Stimulated activated CD8-positive, alpha-beta memory T cell treated with anti-CD3 and anti-CD28 coated beads, Interleukin-4, amount 100 ng/mL, for 24 hours (primary cell): ENCODE measurements at regions not wholly inside any gene's neighbourhood (a gene's known extent, or its start where the extent isn't known, plus 50 kb on each side); places are given as distances from the start of the nearest gene placed in this dataset.
"Not testable (repeated sequence)": the region's sequence is repeated elsewhere in the genome, so short reads cannot be mapped to it uniquely, and the experiment has no call there.

ENCODE experiments used
- DNase-seq: peaks from one replicate; pipeline ENCODE4 v3.0.0-alpha.2; 2020; ENCODE audit warnings: low read depth

DNA sequence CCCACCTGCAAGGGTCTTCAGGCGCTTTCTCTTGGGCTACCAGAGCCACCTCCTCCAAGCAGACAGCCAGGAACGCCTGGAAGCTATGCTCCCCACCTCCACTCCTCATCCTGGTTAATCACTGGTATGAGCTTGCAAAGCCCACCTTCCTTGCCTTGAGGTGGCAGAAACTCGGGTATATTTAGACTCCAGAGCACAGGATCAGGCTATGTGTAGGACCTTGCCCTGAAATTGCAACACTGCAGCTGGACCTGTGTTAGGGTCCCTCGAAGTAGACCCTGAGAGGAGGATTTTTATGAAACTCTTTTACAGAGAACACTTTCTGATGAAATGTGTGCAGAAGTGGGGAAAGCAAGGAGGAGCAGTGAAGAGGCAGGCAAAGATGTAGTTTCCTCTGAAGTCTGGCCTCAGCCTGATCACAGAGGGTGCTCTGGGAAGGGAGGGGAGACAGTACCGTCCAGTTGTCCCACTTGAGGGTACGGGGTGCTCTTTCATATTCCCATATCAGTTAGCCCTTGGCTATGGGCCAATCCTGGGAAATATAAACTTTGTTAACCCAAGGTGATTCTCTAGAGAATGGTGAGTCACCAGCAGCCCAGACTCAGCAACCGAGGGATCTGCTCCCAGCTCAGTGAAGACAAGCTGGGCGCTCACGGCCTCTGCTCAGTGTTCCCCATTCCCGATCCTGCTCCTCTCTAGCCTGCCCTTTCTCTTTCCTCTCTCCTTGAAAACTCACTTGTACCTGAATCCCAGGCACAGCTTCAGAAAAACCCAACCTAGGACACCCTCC, 157.9 kb downstream of the UQCRFS1 start:
- no peak for DNase-seq

DNA sequence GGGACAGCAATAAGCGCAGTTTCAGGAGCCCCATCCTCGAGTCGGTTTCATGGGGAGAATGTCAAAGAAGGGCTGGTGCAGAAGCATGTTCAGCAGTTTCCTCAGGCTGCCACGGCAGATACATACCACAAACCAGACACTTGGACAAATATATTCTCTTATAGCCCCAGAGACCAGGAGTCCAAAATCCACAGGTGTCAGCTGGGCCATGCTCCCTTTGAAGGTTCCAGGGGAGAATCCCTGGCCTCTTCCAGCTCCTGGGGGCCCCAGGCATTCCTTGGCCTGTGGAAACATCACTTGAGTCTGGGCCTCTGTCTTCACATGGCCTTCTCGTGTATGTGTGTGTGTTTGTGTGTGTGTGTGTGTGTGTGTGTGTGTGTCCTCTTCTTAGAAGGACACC, 164.1 kb downstream of the UQCRFS1 start:
- DNase-seq = no peak

DNA sequence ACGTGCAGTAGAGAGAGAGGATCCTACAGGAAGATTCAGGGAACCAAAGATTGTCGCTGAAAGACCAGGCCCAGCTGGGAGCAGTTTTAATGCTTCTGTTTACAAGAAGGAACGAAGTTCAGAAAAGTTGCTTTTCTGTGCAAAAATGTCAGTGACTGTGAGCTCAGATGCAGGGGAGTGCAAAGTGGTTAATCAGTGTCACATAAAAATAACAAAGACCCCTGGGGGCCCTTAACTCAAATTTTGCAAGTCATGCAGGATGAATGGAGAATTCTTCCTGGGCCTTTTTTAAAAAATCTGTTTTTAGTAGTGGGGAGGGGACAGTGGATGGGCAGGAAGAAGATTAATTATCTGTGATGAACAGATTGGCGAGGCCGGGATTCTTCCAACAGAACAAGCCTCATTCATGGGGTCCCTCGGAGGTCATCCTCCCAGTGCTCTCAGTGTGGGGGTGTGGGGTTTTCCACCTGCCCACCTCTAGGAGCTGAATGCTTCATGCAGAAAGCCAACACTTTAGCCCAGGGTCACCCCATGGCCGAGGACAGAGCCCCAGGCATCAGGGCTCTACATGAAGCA, 167.2 kb downstream of the UQCRFS1 start:
- DNase-seq = no peak

DNA sequence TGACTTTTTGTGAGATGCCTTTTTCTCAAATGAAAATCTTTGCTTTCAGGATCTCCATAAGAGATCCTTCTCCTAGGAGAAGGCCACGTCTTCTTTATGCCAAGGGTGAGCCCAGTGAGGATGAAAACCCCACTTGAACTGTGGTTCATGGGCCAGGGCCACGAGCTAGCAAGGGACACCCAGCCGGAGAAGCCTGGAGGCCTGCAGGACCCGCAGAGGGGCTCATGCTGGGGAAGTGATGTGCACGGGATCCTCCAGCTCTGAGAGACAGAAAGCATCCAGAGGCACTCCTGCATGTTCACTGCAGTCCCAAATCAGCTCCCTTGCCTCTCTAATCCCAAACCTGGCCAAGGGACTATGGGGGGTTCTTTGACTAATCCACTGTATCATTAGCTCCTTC, 168.9 kb downstream of the UQCRFS1 start:
- no peak for DNase-seq

- DNase-seq = no peak
Observed at GRCh38 chr19:29042450-29042849, 170.5 kb downstream of the UQCRFS1 start.

DNA sequence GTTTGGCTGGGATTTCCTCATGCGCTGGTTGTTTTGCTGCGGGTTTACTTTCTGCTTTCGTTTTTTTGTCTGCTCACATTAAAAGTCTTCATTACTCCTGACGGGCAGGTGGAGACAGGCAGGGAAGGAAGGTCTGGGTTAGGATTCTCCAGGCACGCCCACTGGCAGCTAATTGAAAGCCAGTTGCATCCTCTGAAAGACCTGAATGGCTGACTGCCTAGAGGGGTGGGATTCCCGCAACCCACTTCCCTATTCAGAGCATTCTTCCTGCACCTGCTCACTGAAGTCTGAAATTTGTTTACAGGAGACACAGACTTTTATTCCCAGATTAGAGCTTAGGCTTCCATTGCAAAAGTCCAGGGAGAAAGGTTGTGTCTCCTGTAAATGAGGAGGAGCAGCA, 172.0 kb downstream of the UQCRFS1 start:
- no peak for DNase-seq

DNA sequence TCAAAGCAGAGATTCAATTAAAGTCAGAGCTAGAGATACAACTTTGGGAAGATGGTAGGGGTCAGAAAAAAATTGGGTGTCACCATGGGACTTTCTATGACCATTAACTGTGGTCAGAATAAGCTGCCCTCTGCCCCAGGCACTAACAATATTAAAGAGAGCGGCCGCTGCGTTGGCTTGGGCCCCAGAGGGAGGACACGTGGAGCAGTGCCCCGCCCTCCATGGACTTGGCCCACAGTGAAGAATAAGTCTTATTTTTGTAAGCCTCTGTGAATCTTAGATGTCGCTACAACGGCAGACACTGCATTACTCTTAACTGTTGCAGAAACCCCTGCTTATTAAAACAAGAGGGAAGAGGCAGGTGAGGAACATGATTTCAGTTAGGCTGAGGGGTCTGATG, 172.7 kb downstream of the UQCRFS1 start:
- DNase-seq = no peak

DNA sequence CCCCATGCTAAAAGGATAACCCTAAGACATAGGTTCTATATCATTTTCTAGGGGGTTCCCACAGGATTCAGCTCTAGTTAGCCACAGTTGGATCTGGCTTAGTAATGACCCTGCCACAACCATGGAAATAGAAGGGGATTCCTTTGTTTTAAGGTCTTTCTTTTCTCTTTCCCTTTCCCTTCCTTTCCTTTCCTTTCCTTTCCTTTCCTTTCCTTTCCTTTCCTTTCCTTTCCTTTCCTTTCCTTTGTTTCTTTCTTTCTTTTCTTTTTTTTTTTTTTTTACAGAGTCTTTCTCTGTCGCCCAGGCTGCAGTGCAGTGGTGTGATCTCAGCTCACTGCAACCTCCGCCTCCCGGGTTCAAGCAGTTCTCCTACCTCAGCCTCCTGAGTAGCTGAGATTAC, 173.9 kb downstream of the UQCRFS1 start:
- DNase-seq = not testable (repeated sequence)

DNA sequence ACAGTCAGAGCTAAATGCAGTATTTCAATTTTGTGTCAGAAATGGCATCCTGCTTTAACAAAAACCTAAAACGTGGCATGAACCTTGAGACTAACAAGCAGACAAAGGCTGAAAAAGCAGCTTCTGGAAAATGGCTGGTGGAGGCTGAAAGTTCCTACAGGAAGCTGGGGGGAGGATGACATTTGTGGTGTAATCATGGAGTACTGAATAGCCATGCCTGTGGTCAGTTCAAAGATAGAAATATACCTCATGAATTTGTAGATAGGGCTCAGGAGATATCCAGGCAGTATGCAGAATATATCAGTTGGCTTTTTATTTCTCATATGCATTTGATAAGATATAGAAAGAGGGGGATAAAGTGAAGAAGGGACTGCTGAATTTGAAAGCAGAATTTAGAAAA, 181.7 kb downstream of the UQCRFS1 start:
- no peak for DNase-seq

DNA sequence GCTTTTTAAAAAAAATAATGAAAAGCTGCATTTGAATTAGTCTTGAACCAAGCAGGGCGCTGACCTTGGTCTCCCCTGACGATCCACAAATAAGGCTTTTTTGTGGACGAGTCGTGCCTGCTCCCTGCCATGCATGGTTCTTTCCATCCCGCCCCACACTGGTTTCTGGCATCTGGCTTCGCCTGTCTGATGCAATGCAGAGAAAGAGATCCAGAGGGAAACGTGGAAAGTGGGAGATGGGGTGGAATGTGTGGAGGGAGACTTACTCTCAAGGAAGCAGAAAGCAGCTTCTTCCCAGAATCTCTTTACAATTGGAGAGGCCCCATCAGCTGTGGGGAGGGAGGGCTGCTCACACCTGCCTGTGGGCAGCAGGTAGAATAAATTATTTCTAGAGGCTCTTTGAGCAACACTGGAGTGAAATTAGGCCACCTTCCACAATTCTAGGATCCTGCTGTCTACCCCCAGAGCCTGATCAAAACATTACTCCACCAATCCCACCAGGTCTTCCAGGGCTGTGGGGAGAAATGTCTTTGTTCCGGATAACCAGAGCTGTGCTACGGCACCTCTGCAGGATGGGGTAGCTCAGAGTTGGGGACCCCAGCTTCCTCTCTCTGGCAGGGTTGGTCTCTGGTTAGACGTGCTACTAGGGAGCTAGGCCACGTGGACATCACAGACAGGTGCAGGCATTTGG, 183.5 kb downstream of the UQCRFS1 start:
- no peak for DNase-seq

DNA sequence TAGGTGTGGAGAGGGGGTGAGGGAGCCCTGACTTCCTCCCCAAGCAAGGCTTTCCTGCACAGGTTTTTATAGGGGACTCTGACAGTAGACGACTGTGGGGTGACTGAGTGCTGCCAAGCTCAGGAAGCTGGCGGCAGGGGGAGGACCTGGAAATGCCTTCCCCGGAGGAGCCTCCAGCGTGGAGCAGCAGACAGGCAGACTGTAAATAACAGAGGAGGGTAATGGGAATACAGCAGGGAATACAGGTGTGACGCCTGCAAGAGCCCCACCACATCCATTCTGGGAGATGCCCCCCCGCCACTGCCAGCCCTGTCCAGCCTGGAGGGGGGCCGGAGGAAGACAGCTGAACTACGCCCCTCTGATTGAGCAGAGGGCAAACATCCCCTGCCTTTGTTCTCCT, 190.4 kb downstream of the UQCRFS1 start:
- DNase-seq = no peak

DNA sequence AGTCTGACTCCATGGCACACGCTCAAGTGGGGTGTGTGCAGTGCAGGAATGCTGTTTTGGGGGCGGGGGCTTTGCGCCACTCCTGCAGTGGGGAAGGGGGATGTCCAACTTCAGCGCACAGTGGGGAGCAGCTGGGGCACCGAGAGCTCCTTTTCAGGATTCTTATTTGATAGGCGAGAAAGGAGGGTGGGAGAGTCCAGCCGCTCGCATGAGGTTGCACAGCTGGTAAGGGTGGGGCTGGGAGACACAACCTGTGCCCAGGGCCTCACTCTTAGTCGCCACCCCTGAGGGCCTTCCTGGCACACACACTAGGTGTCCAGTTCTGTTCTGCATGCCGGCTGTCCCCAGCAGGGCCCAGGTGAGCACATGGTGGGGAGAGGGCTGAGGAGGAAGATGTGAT, 190.8 kb downstream of the UQCRFS1 start:
- DNase-seq = no peak

DNA sequence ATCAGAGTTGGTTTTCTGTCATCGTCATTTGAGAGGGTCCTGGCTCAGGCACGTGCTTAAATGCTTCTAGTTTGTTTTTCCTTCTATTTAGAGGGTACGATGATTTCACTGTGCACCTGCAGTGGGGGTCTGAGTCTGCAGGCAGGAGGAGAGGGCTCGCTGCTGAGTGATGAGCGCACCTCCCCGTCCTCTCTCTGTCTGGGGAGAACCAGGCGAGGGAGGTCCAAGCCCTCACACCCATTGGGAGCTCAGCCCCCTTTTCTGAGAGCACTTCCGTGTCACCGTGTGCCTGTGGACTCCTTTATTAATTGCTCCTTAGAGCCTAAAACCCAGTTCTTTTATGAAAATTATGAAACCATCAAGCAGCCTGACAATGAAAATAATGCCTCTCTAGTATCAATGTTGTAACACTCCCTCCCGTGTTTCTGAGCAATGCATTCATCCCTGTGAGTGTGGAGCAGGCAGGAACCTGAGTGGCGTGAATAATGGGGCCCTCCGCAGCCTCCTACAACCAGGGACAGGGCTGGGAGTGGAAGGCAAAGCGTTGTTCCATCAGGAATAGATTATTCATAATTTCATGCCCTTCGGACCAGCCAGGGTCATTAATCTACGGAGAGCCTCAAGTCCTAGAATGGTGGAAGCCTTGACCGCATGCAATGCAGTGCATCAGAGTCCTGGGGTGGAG, 191.6 kb downstream of the UQCRFS1 start:
- no peak for DNase-seq

DNA sequence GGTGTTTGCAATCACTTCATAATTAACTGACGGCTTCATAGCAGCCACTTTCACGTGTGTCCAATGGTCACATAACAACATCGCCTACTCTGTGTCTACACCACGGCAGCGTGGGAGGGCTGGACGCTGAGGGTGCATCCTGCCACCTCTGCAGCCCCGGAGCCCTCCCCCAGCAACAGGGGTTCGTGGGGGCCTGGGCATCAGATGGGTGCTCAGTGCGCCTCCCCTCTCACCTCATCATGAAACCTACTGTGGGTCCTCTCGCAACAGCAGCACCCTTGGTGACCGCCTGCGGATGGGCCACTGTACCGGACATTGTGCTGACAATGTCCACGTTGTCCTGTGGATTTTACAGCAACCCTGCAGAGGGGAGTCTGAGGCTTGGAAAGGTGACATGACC, 193.5 kb downstream of the UQCRFS1 start:
- no peak for DNase-seq

DNA sequence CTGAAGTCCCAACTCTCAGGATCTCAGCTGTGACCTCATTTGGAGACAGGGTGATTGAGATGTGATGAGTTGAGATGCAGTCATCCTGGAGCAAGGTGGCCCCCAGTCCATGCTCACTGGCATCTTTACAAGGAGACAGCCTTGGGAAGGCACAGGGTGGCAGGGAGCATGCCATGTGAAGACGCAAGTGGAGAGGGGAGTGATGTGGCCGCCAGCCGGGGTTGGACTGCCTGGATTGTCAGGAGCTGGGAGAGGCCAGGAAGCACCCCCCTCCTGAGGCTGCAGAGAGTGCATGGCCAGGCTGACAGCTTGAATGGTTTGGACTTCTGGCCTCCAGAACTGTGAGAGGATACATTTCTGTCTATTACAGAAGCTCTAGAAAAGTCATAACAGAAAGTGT, 194.4 kb downstream of the UQCRFS1 start:
- no peak for DNase-seq

DNA sequence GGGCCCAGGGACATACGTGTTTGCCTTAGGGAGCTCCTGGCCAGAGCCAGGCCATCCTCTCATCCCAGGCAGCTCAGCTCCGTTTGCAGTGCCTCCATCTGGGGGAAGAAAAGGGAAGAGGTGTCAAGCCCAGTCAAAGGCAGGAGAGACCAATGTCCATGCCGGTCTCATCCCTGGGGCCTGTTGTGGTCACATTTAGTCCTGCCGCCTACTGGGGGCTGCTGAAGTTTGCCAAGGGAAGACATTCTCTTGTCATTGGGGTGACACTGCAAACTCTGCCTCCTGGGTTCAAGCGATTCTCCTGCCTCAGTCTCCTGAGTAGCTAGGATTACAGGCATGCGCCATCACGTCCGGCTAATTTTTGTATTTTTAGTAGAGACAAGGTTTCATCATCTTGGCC, 195.2 kb downstream of the UQCRFS1 start:
- no peak for DNase-seq

DNA sequence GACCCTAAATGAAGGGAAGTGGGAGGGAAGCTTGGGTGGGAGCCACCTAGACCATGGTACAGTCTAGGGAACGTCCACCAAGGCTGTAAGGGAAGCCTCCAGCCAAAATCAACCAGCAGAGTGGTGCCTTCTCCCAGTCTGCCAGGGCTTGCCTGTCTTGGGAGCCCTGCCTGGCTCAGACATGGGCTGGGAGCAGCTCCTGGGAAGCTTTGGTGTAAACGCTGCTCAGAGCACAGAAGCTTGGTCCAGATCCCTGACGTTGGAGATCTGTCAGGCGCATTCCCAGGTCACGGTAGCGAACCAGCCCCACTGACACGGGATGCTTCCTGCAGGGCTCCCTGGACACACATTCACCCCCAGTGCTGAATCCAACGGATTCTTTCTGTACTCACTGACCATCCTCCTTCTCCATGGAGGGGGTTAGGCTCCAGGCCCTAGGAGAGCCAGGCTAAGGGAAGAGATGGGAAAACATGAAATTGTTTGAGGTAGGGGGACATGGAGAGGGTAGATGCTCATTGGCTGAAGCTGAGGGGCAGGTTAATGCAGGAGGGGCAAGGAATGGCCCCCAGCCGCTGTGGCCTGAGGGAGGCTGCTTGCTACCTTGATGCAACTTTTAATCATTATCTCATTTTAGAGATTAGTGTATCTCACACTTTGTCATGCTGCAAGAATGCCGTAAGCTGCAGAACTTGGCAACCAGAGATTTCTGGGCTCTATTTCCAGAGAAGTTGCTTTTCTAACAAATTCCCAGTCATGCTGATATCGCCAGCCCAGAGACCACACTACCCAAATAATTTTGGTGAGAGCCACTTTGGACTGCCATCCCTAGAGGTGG, 195.8 kb downstream of the UQCRFS1 start:
- no peak for DNase-seq

- no peak for DNase-seq
Observed at GRCh38 chr19:29016353-29016752, 196.6 kb downstream of the UQCRFS1 start.

GRCh38 chr19:29015569-29015968, 197.4 kb downstream of the UQCRFS1 start:
- no peak for DNase-seq

DNA sequence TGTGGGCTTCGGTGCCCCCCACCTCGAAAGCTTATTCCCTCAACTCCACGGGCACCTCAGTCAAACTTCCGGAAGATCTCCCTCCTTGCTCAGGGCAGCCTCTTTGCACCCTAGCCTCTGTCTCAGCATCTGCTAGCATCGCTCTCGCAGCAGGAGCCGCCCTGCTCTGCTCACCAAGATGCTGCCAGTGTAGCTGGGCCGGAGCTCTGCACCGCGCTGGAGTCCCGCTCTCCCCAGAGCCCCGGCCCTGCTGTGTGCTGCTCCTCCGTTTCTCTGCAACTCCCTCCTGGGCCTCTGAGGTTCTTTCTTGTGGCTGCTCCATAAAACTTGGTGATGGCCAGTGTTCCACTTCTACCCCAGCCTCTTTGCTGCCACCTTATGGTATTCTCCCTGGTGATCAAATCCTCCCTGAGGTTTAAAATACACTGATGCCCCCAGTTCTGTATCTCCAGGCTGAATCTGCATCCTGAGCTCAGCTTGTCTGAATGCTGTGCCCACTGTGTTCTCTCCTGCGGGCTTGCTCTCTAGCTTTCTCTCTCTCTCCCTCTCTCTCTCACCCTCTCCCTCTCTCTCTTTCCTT, 198.0 kb downstream of the UQCRFS1 start:
- no peak for DNase-seq

DNA sequence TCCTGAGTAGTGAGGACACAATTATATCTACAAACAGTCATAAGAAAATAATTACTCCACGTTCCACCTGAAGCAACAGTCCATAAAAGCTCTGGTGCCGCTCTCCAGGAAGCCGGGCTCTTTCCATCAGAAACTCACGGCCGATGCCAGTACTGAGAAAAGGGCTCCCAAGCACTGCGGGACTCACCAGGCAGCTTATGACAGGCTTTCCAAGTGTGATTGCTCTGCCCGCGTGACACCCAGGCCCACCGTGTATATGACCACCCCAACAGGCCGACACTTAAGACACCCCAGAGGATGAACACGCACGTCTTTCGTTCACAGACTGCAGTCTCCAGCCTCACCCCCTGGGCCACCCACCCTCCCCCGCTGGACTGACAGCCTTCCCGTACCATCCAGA, 199.0 kb downstream of the UQCRFS1 start:
- no peak for DNase-seq

DNA sequence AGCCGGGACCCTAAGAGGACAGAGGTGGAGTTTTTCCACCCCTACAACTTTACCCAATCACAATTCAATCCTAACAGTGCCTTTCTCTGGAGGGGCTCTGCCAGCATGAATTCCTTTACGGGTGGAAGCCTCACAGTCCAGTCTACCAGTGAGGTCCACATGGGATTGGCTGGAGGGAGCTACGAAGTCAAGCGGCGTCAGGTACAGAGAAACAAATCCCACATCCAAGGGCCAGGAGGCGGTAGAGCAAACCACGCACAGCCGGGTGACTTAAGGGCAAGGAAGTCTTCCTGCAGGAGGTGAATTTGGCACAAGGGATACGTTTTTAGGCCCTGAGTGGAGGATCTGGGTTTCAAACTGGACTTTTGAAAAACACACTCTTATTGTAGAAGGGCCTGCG, 199.6 kb downstream of the UQCRFS1 start:
- no peak for DNase-seq
